UCSD-AML1 (cell line): ENCODE measurements at regions not wholly inside any gene's neighbourhood (a gene's known extent, or its start where the extent isn't known, plus 50 kb on each side); places are given as distances from the start of the nearest gene placed in this dataset.

Experiments
- DNase-seq: peaks from one replicate; lab custom pipeline; 2025; ENCODE audit not compliant: unreplicated experiment; lab: John Stamatoyannopoulos, UW

- DNase-seq = no peak
Observed at GRCh38 chr18:40921845-40922629, 1033.0 kb upstream of the PIK3C3 start.

GRCh38 chr18:40917056-40917455 is 1038.0 kb upstream of the PIK3C3 start:
- no peak for DNase-seq

GRCh38 chr18:40915724-40916123 is 1039.3 kb upstream of the PIK3C3 start:
- DNase-seq = no peak

GRCh38 chr18:40911582-40912254 is 1043.3 kb upstream of the PIK3C3 start:
- DNase-seq = no peak

GRCh38 chr18:40911041-40911440 is 1044.0 kb upstream of the PIK3C3 start:
- DNase-seq = no peak

- no peak for DNase-seq
Observed at GRCh38 chr18:40907842-40908241, 1047.2 kb upstream of the PIK3C3 start.

GRCh38 chr18:40904295-40904694 is 1050.7 kb upstream of the PIK3C3 start:
- DNase-seq = no peak

- no peak for DNase-seq
Observed at GRCh38 chr18:40902436-40902835, 1052.6 kb upstream of the PIK3C3 start.

GRCh38 chr18:40897884-40898283 is 1057.2 kb upstream of the PIK3C3 start:
- DNase-seq = no peak

- no peak for DNase-seq
Observed at GRCh38 chr18:40883271-40883670, 1071.8 kb upstream of the PIK3C3 start.

- no peak for DNase-seq
Observed at GRCh38 chr18:40882468-40882867, 1072.6 kb upstream of the PIK3C3 start.

GRCh38 chr18:40878371-40878770 is 1076.7 kb upstream of the PIK3C3 start:
- no peak for DNase-seq

GRCh38 chr18:40877096-40877495 is 1077.9 kb upstream of the PIK3C3 start:
- no peak for DNase-seq

- no peak for DNase-seq
Observed at GRCh38 chr18:40875101-40875615, 1079.9 kb upstream of the PIK3C3 start.

- DNase-seq = no peak
Observed at GRCh38 chr18:40874233-40874632, 1080.8 kb upstream of the PIK3C3 start.

GRCh38 chr18:40868110-40868858 is 1086.8 kb upstream of the PIK3C3 start:
- no peak for DNase-seq

- no peak for DNase-seq
Observed at GRCh38 chr18:40867459-40867858, 1087.6 kb upstream of the PIK3C3 start.

GRCh38 chr18:40866968-40867367 is 1088.1 kb upstream of the PIK3C3 start:
- no peak for DNase-seq

- DNase-seq = peak; percentile 18
Observed at GRCh38 chr18:40866013-40866645, 1088.9 kb upstream of the PIK3C3 start.

GRCh38 chr18:40864846-40865245 is 1090.2 kb upstream of the PIK3C3 start:
- no peak for DNase-seq

- DNase-seq = no peak
Observed at GRCh38 chr18:40863801-40864200, 1091.2 kb upstream of the PIK3C3 start.
